HEK293 (cell line): ENCODE measurements at regions not wholly inside any gene's neighbourhood (a gene's known extent, or its start where the extent isn't known, plus 50 kb on each side); places are given as distances from the start of the nearest gene placed in this dataset.
A peak's percentile ranks its signal among the peaks of the same experiment; 100 is the strongest.

Experiments used
- CTCF ChIA-PET: fragments of 350-600 bp; formaldehyde crosslinking; extraction: SDS; loops from one replicate; lab custom pipeline; 2021; ENCODE audit warnings: antibody characterized with exemption; lab: Yijun Ruan, JAX
- POLR2A ChIA-PET: fragments of 300-600 bp; formaldehyde crosslinking; extraction: SDS; loops from one replicate; lab custom pipeline; 2020; ENCODE audit warnings: antibody characterized with exemption, inconsistent platforms; lab: Yijun Ruan, JAX
- H3K27ac ChIP-seq: fragments of 200-500 bp; sonication (Bioruptor generic); 2 replicates; pipeline ENCODE4 v1.5.1; 2014; ENCODE audit warnings: low read depth, low read length, control low read depth, inconsistent platforms; ENCODE audit errors: extremely low read depth
- H3K36me3 ChIP-seq, 2 experiments: fragments of 200-500 bp in 1 of 2; sonication (Bioruptor generic) in 1 of 2; 1 replicate in 1 of 2; 2 replicates in 1 of 2; pipeline ENCODE4 v1.5.1; 2014 to 2017; ENCODE audit warnings: inconsistent platforms in 2 of 2, low read length in 2 of 2; ENCODE audit not compliant: control insufficient read depth in 2 of 2, insufficient read depth in 1 of 2
- H3K4me1 ChIP-seq: fragments of 200-500 bp; sonication (Bioruptor generic); 2 replicates; pipeline ENCODE4 v1.5.1; 2014; ENCODE audit warnings: mild to moderate bottlenecking, low read length, inconsistent platforms; ENCODE audit not compliant: control insufficient read depth, insufficient read depth
- H3K4me3 ChIP-seq: 2 replicates; pipeline ENCODE4 v1.5.1; 2011; ENCODE audit warnings: low read depth, mild to moderate bottlenecking, control low read depth, low read length, moderate library complexity
- H3K9me3 ChIP-seq: fragments of 200-500 bp; sonication (Bioruptor generic); 2 replicates; pipeline ENCODE4 v1.5.1; 2014; ENCODE audit warnings: low read depth, low read length, inconsistent platforms; ENCODE audit not compliant: control insufficient read depth, insufficient read depth
- FEZF1 ChIP-seq: fragments of 450-650 bp; formaldehyde crosslinking; IDR thresholded peaks from 2 replicates; pipeline ENCODE4 v1.5.1; 2016; ENCODE audit warnings: missing biosample characterization, missing genetic modification characterization
- GLI2 ChIP-seq: fragments of 450-650 bp; formaldehyde crosslinking; IDR thresholded peaks from 2 replicates; pipeline ENCODE4; 2017; ENCODE audit warnings: missing biosample characterization, missing genetic modification characterization, low read depth, borderline replicate concordance
- ZBTB17 ChIP-seq: fragments of 450-650 bp; formaldehyde crosslinking; IDR thresholded peaks from 2 replicates; pipeline ENCODE4 v1.5.1; 2016; ENCODE audit warnings: missing biosample characterization, missing genetic modification characterization
- ZNF155 ChIP-seq: fragments of 450-650 bp; formaldehyde crosslinking; IDR thresholded peaks from 2 replicates; pipeline ENCODE4 v1.5.1; 2016; ENCODE audit warnings: missing biosample characterization, missing genetic modification characterization
- ZNF19 ChIP-seq: fragments of 450-650 bp; formaldehyde crosslinking; IDR thresholded peaks from 2 replicates; pipeline ENCODE4; 2016; ENCODE audit warnings: missing biosample characterization, missing genetic modification characterization, low read depth
- ZNF202 ChIP-seq: fragments of 450-650 bp; formaldehyde crosslinking; IDR thresholded peaks from 2 replicates; pipeline ENCODE4 v1.5.1; 2016; ENCODE audit warnings: missing biosample characterization, missing genetic modification characterization, borderline replicate concordance
- ZNF24 ChIP-seq: fragments of 450-650 bp; formaldehyde crosslinking; IDR thresholded peaks from 2 replicates; pipeline ENCODE4 v1.5.1; 2016; ENCODE audit warnings: missing biosample characterization, missing genetic modification characterization
- ZNF416 ChIP-seq: fragments of 450-650 bp; formaldehyde crosslinking; IDR thresholded peaks from 2 replicates; pipeline ENCODE4 v1.5.1; 2016; ENCODE audit warnings: missing biosample characterization, missing genetic modification characterization
- ZNF521 ChIP-seq: fragments of 450-650 bp; formaldehyde crosslinking; IDR thresholded peaks from 2 replicates; pipeline ENCODE4 v1.5.1; 2017; ENCODE audit warnings: missing biosample characterization, mild to moderate bottlenecking, missing genetic modification characterization
- ZNF529 ChIP-seq: fragments of 450-650 bp; formaldehyde crosslinking; IDR thresholded peaks from 2 replicates; pipeline ENCODE4 v1.5.1; 2017; ENCODE audit warnings: missing genetic modification characterization, missing biosample characterization; ENCODE audit not compliant: insufficient replicate concordance
- ZNF571 ChIP-seq: fragments of 450-650 bp; formaldehyde crosslinking; IDR thresholded peaks from 2 replicates; pipeline ENCODE4 v1.5.0; 2017; ENCODE audit warnings: missing biosample characterization, missing genetic modification characterization
- ZNF629 ChIP-seq: fragments of 450-650 bp; formaldehyde crosslinking; IDR thresholded peaks from 2 replicates; pipeline ENCODE4 v1.5.1; 2017; ENCODE audit warnings: missing biosample characterization, missing genetic modification characterization
- ZSCAN30 ChIP-seq: fragments of 450-650 bp; IDR thresholded peaks from 2 replicates; pipeline ENCODE4 v1.5.1; 2018; ENCODE audit warnings: missing biosample characterization, mild to moderate bottlenecking, missing genetic modification characterization, moderate library complexity
- TF ChIP-seq, protein P1 (sequence below): fragments of 450-650 bp; formaldehyde crosslinking; IDR thresholded peaks from 2 replicates; pipeline ENCODE4 v1.5.1; 2016; ENCODE audit warnings: missing biosample characterization, missing genetic modification characterization
- TF ChIP-seq, protein P2 (sequence below): fragments of 450-650 bp; formaldehyde crosslinking; IDR thresholded peaks from 2 replicates; pipeline ENCODE4 v1.5.1; 2016; ENCODE audit warnings: missing biosample characterization, missing genetic modification characterization
- TF ChIP-seq, protein P3 (sequence below): fragments of 450-650 bp; IDR thresholded peaks from 2 replicates; pipeline ENCODE4 v1.5.1; 2018; ENCODE audit warnings: missing biosample characterization, mild to moderate bottlenecking, missing genetic modification characterization
- TF ChIP-seq, protein P4 (sequence below): fragments of 450-650 bp; formaldehyde crosslinking; IDR thresholded peaks from 2 replicates; pipeline ENCODE4 v1.5.1; 2016; ENCODE audit warnings: missing biosample characterization, missing genetic modification characterization, low read depth

DNA sequence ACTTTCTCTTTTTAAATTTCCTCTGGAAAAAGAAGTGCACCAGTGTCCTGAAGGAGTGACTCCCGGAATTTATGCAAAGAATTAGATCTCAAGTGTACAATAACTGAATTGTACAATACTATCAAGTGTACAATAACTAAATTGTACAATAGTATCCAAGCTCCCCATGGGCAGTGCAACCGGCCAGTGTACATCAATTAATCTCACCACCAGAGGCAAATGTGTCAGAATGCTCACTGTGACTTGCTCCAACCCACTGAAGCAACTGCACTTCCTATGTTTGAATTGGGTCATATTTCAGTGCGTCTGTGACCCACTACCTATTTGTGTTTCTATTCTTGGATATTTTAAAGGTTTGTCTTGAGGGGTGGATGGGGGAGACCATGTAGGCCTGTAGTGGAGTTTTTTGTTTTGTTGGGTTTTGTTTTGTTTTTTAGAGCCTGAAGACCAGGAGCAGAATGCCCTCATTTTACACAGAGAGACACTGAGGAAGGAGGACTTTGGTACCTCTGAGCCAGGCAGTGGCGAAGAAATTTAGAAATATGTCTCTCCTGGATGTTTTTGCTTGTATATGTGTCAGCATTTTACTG, 78.5 kb upstream of the CTTNBP2 start:
- Histone ChIP-seq H3K9me3 (no peaks in the 10 kb centered on the region), H3K27ac (no peak overlapping the region), H3K4me3 (no peak overlapping the region), H3K4me1 (no peaks in the 10 kb centered on the region; the same call in 1 of the 2 replicates), H3K36me3 (no peaks in the 10 kb centered on the region)
- TF ChIP-seq, protein P1, sequence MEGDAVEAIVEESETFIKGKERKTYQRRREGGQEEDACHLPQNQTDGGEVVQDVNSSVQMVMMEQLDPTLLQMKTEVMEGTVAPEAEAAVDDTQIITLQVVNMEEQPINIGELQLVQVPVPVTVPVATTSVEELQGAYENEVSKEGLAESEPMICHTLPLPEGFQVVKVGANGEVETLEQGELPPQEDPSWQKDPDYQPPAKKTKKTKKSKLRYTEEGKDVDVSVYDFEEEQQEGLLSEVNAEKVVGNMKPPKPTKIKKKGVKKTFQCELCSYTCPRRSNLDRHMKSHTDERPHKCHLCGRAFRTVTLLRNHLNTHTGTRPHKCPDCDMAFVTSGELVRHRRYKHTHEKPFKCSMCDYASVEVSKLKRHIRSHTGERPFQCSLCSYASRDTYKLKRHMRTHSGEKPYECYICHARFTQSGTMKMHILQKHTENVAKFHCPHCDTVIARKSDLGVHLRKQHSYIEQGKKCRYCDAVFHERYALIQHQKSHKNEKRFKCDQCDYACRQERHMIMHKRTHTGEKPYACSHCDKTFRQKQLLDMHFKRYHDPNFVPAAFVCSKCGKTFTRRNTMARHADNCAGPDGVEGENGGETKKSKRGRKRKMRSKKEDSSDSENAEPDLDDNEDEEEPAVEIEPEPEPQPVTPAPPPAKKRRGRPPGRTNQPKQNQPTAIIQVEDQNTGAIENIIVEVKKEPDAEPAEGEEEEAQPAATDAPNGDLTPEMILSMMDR = 0 out of 2 replicates have a peak, but pooled peaks have one; percentile 14
- TF ChIP-seq ZNF19 (tag by site-specific recombination) (no peak), ZNF571 (no peak), GLI2 (tag by site-specific recombination) (no peak), FEZF1 (tag by site-specific recombination) (peak; percentile 25; the same call in 1 of the 2 replicates), ZNF529 (tag by site-specific recombination) (no peak), ZBTB17 (0 out of 2 replicates have a peak, but pooled peaks have one; percentile 31), ZNF24 (tag by site-specific recombination) (no peak), ZNF202 (no peak), ZNF416 (tag by site-specific recombination) (no peak)
- TF ChIP-seq, protein P2, sequence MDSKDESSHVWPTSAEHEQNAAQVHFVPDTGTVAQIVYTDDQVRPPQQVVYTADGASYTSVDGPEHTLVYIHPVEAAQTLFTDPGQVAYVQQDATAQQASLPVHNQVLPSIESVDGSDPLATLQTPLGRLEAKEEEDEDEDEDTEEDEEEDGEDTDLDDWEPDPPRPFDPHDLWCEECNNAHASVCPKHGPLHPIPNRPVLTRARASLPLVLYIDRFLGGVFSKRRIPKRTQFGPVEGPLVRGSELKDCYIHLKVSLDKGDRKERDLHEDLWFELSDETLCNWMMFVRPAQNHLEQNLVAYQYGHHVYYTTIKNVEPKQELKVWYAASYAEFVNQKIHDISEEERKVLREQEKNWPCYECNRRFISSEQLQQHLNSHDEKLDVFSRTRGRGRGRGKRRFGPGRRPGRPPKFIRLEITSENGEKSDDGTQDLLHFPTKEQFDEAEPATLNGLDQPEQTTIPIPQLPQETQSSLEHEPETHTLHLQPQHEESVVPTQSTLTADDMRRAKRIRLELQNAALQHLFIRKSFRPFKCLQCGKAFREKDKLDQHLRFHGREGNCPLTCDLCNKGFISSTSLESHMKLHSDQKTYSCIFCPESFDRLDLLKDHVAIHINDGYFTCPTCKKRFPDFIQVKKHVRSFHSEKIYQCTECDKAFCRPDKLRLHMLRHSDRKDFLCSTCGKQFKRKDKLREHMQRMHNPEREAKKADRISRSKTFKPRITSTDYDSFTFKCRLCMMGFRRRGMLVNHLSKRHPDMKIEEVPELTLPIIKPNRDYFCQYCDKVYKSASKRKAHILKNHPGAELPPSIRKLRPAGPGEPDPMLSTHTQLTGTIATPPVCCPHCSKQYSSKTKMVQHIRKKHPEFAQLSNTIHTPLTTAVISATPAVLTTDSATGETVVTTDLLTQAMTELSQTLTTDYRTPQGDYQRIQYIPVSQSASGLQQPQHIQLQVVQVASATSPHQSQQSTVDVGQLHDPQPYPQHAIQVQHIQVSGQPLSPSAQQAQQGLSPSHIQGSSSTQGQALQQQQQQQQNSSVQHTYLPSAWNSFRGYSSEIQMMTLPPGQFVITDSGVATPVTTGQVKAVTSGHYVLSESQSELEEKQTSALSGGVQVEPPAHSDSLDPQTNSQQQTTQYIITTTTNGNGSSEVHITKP (tag by site-specific recombination) = peak; percentile 91
- TF ChIP-seq, protein P3, sequence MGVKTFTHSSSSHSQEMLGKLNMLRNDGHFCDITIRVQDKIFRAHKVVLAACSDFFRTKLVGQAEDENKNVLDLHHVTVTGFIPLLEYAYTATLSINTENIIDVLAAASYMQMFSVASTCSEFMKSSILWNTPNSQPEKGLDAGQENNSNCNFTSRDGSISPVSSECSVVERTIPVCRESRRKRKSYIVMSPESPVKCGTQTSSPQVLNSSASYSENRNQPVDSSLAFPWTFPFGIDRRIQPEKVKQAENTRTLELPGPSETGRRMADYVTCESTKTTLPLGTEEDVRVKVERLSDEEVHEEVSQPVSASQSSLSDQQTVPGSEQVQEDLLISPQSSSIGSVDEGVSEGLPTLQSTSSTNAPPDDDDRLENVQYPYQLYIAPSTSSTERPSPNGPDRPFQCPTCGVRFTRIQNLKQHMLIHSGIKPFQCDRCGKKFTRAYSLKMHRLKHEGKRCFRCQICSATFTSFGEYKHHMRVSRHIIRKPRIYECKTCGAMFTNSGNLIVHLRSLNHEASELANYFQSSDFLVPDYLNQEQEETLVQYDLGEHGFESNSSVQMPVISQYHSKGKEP = 0 out of 2 replicates have a peak, but pooled peaks have one; percentile 30
- ChIA-PET POLR2A (no interaction called here), CTCF (interaction anchor here (0.7 to 2.6 kb wide), 5 partner anchors 9 to 164 kb away, joined by 3 to 9 read pairs (median 5); no protein-coding TSS in a partner anchor)

DNA sequence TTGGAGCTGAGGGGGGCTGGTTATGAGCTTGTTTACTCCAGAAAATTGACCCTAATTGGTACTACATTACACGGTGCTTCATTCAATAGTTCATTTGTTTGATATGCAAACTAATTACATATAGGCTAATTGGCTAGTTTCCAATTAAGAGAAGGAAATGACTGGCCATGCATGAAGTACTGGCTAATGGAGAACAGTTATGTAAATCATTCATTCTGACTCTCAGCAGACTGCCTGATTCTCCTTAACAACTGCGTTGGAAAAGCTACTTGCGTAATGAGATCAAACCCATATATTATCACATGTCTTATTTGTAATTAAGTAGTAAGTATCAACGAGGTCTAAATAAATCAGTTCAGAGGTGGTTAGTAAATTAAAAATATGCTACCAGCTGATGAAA, 81.8 kb upstream of the CTTNBP2 start:
- Histone ChIP-seq H3K36me3 (no peaks in the 10 kb centered on the region), H3K4me1 (no peaks in the 10 kb centered on the region), H3K9me3 (no peaks in the 10 kb centered on the region), H3K27ac (no peak overlapping the region), H3K4me3 (no peak overlapping the region)
- no peak for TF ChIP-seq ZNF521
- no peak for TF ChIP-seq ZNF19 (tag by site-specific recombination)
- TF ChIP-seq ZNF155 = no peak
- TF ChIP-seq ZSCAN30 (tag by site-specific recombination) = no peak
- no peak for TF ChIP-seq ZNF629 (tag by site-specific recombination)
- TF ChIP-seq, protein P4, sequence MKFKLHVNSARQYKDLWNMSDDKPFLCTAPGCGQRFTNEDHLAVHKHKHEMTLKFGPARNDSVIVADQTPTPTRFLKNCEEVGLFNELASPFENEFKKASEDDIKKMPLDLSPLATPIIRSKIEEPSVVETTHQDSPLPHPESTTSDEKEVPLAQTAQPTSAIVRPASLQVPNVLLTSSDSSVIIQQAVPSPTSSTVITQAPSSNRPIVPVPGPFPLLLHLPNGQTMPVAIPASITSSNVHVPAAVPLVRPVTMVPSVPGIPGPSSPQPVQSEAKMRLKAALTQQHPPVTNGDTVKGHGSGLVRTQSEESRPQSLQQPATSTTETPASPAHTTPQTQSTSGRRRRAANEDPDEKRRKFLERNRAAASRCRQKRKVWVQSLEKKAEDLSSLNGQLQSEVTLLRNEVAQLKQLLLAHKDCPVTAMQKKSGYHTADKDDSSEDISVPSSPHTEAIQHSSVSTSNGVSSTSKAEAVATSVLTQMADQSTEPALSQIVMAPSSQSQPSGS (tag by site-specific recombination) = no peak
- ChIA-PET POLR2A (no interaction called here), CTCF (no interaction called here)
